Caco-2 (cell line): ENCODE measurements at regions not wholly inside any gene's neighbourhood (a gene's known extent, or its start where the extent isn't known, plus 50 kb on each side); places are given as distances from the start of the nearest gene placed in this dataset.

Experiments
- BruUV-seq: library from RNA; stranded (reverse); fragments of 400-500 nt; replicated peaks from 2 replicates; lab custom pipeline; 2021; lab: Mats Ljungman, UMichigan
- CTCF ChIA-PET: fragments of 300-600 bp; sonication (Branson Sonifier 250); formaldehyde crosslinking; loops from one replicate; lab custom pipeline; 2022; ENCODE audit warnings: antibody characterized with exemption; lab: Charles Lee
- POLR2A ChIA-PET: fragments of 300-600 bp; sonication (Branson Sonifier 250); formaldehyde crosslinking; loops from one replicate; lab custom pipeline; 2022; ENCODE audit warnings: antibody characterized with exemption; lab: Charles Lee
- DNase-seq, 2 experiments: peaks; one replicate each; pipeline versions ENCODE4 v3.0.0 to v3.0.0-alpha.2; 2020 to 2022
- H3K27me3 ChIP-seq: replicated peaks from 2 replicates; pipeline ENCODE4 v1.6.0; 2011; ENCODE audit warnings: low read length; ENCODE audit not compliant: control insufficient read depth, insufficient read depth
- H3K36me3 ChIP-seq: 2 replicates; pipeline ENCODE4 v1.5.1; 2011; ENCODE audit warnings: low read length; ENCODE audit not compliant: control insufficient read depth, insufficient read depth
- H3K4me1 ChIP-seq: fragments of 250-450 bp; sonication (Bioruptor Pico); 2 replicates; pipeline ENCODE4 v1.5.1; 2020; ENCODE audit warnings: mild to moderate bottlenecking
- H3K4me3 ChIP-seq: 2 replicates; pipeline ENCODE4 v1.5.1; 2011; ENCODE audit warnings: low read depth, mild to moderate bottlenecking, control low read depth, low read length
- H3K9me3 ChIP-seq: fragments of 250-450 bp; sonication (Bioruptor Pico); 2 replicates; pipeline ENCODE4 v1.5.1; 2020; ENCODE audit warnings: mild to moderate bottlenecking, moderate library complexity
- H3K27ac Mint-ChIP-seq: one replicate; pipeline ENCODE4 v1.8.0; 2022; ENCODE audit warnings: mixed read lengths; ENCODE audit not compliant: unreplicated experiment
- H3K27me3 Mint-ChIP-seq: one replicate; pipeline ENCODE4 v1.8.0; 2022; ENCODE audit warnings: mixed read lengths; ENCODE audit not compliant: insufficient read depth, unreplicated experiment
- H3K36me3 Mint-ChIP-seq: one replicate; pipeline ENCODE4 v1.8.0; 2022; ENCODE audit warnings: mild to moderate bottlenecking, mixed read lengths; ENCODE audit not compliant: insufficient read depth, unreplicated experiment
- H3K4me1 Mint-ChIP-seq: one replicate; pipeline ENCODE4 v1.8.0; 2022; ENCODE audit warnings: low read depth, mixed read lengths; ENCODE audit not compliant: unreplicated experiment
- H3K4me3 Mint-ChIP-seq: one replicate; pipeline ENCODE4 v1.8.0; 2022; ENCODE audit warnings: mild to moderate bottlenecking, moderate library complexity, mixed read lengths; ENCODE audit not compliant: unreplicated experiment
- H3K9me3 Mint-ChIP-seq: one replicate; pipeline ENCODE4 v1.8.0; 2022; ENCODE audit warnings: mixed read lengths; ENCODE audit not compliant: unreplicated experiment
- CTCF ChIP-seq, 2 experiments: fragments of 200-600 bp in 1 of 2; IDR thresholded peaks; 1 replicate in 1 of 2; 2 replicates in 1 of 2; pipeline versions ENCODE4 v1.5.1 to v1.8.0; 2011 to 2022; ENCODE audit warnings: antibody characterized with exemption in 1 of 2, control low read depth in 1 of 2, inconsistent platforms in 1 of 2, low read depth in 1 of 2, low read length in 1 of 2, mild to moderate bottlenecking in 1 of 2, moderate library complexity in 1 of 2; ENCODE audit not compliant: insufficient read depth in 1 of 2, severe bottlenecking in 1 of 2, unreplicated experiment in 1 of 2
- intact Hi-C: fragments of 100-400 bp; cut with micrococcal nuclease; formaldehyde crosslinking; loops from one replicate; pipeline ENCODE4 v1.10.0; 2022; ENCODE audit not compliant: unreplicated experiment

- no TSS peak for BruUV-seq
- no peak overlapping the region for H3K4me3 Mint-ChIP-seq
- TF ChIP-seq CTCF (IDR thresholded peaks at IDR 0.05; ENCODE audit: insufficient read depth in 1 of 2, low read depth in 1 of 2, low read length in 1 of 2, severe bottlenecking in 1 of 2, unreplicated experiment in 1 of 2) = no peak
- CTCF ChIA-PET = no interaction called here
- no peaks in the 10 kb centered on the region for H3K4me1 Mint-ChIP-seq
- H3K27me3 Mint-ChIP-seq = no peaks in the 10 kb centered on the region
- no peaks in the 10 kb centered on the region for H3K27me3 ChIP-seq
- intact Hi-C loops = no loop called here
- no peaks in the 10 kb centered on the region for H3K9me3 ChIP-seq
- POLR2A ChIA-PET = no interaction called here
- no peaks in the 10 kb centered on the region for H3K9me3 Mint-ChIP-seq
- no peak overlapping the region for H3K27ac Mint-ChIP-seq
- no peak for DNase-seq
- no peaks in the 10 kb centered on the region for H3K4me1 ChIP-seq
- no peak overlapping the region for H3K4me3 ChIP-seq
- H3K36me3 Mint-ChIP-seq = no peaks in the 10 kb centered on the region
- no peaks in the 10 kb centered on the region for H3K36me3 ChIP-seq
Observed at GRCh38 chr4:25494166-25494565, 117.1 kb downstream of the ANAPC4 start.

- Histone ChIP-seq H3K4me3 (no peak overlapping the region), H3K27me3 (no peaks in the 10 kb centered on the region; the same call in 1 of the 2 replicates), H3K9me3 (no peaks in the 10 kb centered on the region), H3K4me1 (no peaks in the 10 kb centered on the region), H3K36me3 (no peaks in the 10 kb centered on the region)
- no peaks in the 10 kb centered on the region for H3K9me3 Mint-ChIP-seq
- POLR2A ChIA-PET = no interaction called here
- CTCF ChIA-PET = interaction anchor here (0.6 kb wide), 1 partner anchor 119 kb away, joined by 7 read pairs; no protein-coding TSS in a partner anchor
- no peak overlapping the region for H3K4me3 Mint-ChIP-seq
- H3K27ac Mint-ChIP-seq = no peak overlapping the region
- BruUV-seq = no TSS peak
- intact Hi-C loops = loop anchor here (10.0 kb wide), 1 partner anchor 264 kb away; no protein-coding TSS in a partner anchor
- no peak for TF ChIP-seq CTCF (IDR thresholded peaks at IDR 0.05; ENCODE audit: insufficient read depth in 1 of 2, low read depth in 1 of 2, low read length in 1 of 2, severe bottlenecking in 1 of 2, unreplicated experiment in 1 of 2)
- no peaks in the 10 kb centered on the region for H3K36me3 Mint-ChIP-seq
- H3K27me3 Mint-ChIP-seq = no peaks in the 10 kb centered on the region
- no peaks in the 10 kb centered on the region for H3K4me1 Mint-ChIP-seq
- no peak for DNase-seq
Observed at GRCh38 chr4:25500626-25501316, 123.7 kb downstream of the ANAPC4 start.

DNA sequence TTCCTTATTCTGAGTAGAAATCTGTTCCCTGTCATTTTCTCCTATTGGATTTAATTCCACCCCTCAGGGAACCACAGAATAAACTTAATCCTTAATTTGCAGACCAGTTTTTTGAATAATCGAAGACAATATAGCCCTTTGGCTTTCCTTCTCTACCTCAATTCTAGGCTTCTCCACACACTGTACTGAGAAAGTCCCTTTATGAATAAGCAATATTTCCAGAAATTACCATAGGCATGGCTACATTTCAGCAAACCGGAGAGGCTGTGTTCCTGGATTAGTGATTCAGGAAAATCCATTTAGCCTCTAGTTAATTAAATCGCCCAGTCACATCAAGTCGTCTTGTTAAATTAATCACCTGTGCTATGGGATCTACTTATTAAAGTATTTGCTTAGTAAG lies 125.1 kb downstream of the ANAPC4 start:
- H3K4me3 ChIP-seq = no peak overlapping the region
- H3K27me3 ChIP-seq = no peaks in the 10 kb centered on the region; the same call in 1 of the 2 replicates
- H3K36me3 Mint-ChIP-seq = no peaks in the 10 kb centered on the region
- H3K9me3 ChIP-seq = no peaks in the 10 kb centered on the region
- TF ChIP-seq CTCF (IDR thresholded peaks at IDR 0.05; ENCODE audit: insufficient read depth in 1 of 2, low read depth in 1 of 2, low read length in 1 of 2, severe bottlenecking in 1 of 2, unreplicated experiment in 1 of 2) = no peak
- H3K4me1 ChIP-seq = no peaks in the 10 kb centered on the region
- H3K36me3 ChIP-seq = no peaks in the 10 kb centered on the region
- CTCF ChIA-PET = no interaction called here
- no peaks in the 10 kb centered on the region for H3K9me3 Mint-ChIP-seq
- intact Hi-C loops = loop anchor here (10.0 kb wide), 1 partner anchor 263 kb away; no protein-coding TSS in a partner anchor
- no peak for DNase-seq
- no peaks in the 10 kb centered on the region for H3K4me1 Mint-ChIP-seq
- no peak overlapping the region for H3K4me3 Mint-ChIP-seq
- no peak overlapping the region for H3K27ac Mint-ChIP-seq
- H3K27me3 Mint-ChIP-seq = no peaks in the 10 kb centered on the region
- no TSS peak for BruUV-seq
- POLR2A ChIA-PET = no interaction called here
